ENCODE measurements at regions not wholly inside any gene's neighbourhood (a gene's known extent, or its start where the extent isn't known, plus 50 kb on each side); places are given as distances from the start of the nearest gene placed in this dataset.

- 2% methylated on average over 6 of the region's 6 CpGs for WGBS (ENCODE audit: insufficient coverage, insufficient replicate concordance, low lambda C conversion rate, missing lambda C conversion rate)
- Histone ChIP-seq H3K27me3 (replicated peaks in 1 of 2; ENCODE audit: control insufficient read depth in 2 of 2, insufficient read depth in 2 of 2, low read length in 1 of 2) (no peaks in the 10 kb centered on the region), H3K4me1 (ENCODE audit: control insufficient read depth, insufficient read depth, low read length) (no peaks in the 10 kb centered on the region), H2AFZ (ENCODE audit: control insufficient read depth, low read depth, low read length) (no peak overlapping the region), H3K9me3 (replicated peaks; ENCODE audit: control insufficient read depth, insufficient read depth, low read length) (no peaks in the 10 kb centered on the region), H3K9ac (ENCODE audit: control insufficient read depth, insufficient read depth, low read length) (no peak overlapping the region), H3K27ac (ENCODE audit: control insufficient read depth, insufficient read depth) (no peak overlapping the region), H3K36me3 (ENCODE audit: control insufficient read depth in 2 of 2, insufficient read depth in 2 of 2, low read length in 1 of 2) (no peaks in the 10 kb centered on the region), H3K79me2 (ENCODE audit: control insufficient read depth, insufficient read depth, low read length) (no peaks in the 10 kb centered on the region), H3K4me2 (ENCODE audit: control insufficient read depth, insufficient read depth) (no peak overlapping the region), H3K4me3 (no peak overlapping the region), H4K20me1 (ENCODE audit: control insufficient read depth, insufficient read depth) (no peaks in the 10 kb centered on the region)
- in situ Hi-C loops (cut with MboI) (no loop called here), intact Hi-C loops (cut with micrococcal nuclease; ENCODE audit: unreplicated experiment) (no loop called here)
- peak; percentile 37 for TF ChIP-seq RAD21 (IDR thresholded peaks at IDR 0.05; ENCODE audit: insufficient read depth, low read depth, low read length)
- TF ChIP-seq CTCF (IDR thresholded peaks at IDR 0.05 in 2 of 3, conservative IDR thresholded peaks at IDR 0.05 in 1 of 3; ENCODE audit: control insufficient read depth in 2 of 3, extremely low read depth in 1 of 3, insufficient read depth in 1 of 3, low read depth in 3 of 3, low read length in 3 of 3): peak; percentile 57 to 78 (median 59)
- no peak for TF ChIP-seq KDM1A (IDR thresholded peaks at IDR 0.05; ENCODE audit: borderline replicate concordance)
- no peak for TF ChIP-seq ASH2L (IDR thresholded peaks at IDR 0.05; ENCODE audit: borderline replicate concordance, low read depth)
- peak; percentile 34 to 47; a peak in 1 of 4 replicates for TF ChIP-seq SRF (IDR thresholded peaks at IDR 0.05; ENCODE audit: low read depth in 2 of 2, low read length in 2 of 2)
- TF ChIP-seq RELB (IDR thresholded peaks at IDR 0.05; ENCODE audit: low read depth): no peak
- SMC1A ChIA-PET (ENCODE audit: uncharacterized antibody, unreplicated experiment): interaction anchor here (0.9 to 1.3 kb wide), 2 partner anchors 9 to 27 kb away, joined by 3 read pairs; no protein-coding TSS in a partner anchor
- BruUV-seq (replicated peaks): no TSS peak
- peak; percentile 91 for ATAC-seq
- peak; percentile 8 for DNase-seq (ENCODE audit: low read depth, low spot score)
- peak; percentile 78 for FAIRE-seq
- RAD21 ChIA-PET (ENCODE audit: unreplicated experiment): interaction anchor here (1.0 kb wide), 1 partner anchor 20 kb away, joined by 3 read pairs; no protein-coding TSS in a partner anchor
- POLR2A ChIA-PET: no interaction called here
- CTCF ChIA-PET: interaction anchor here (0.9 to 3.3 kb wide), 8 partner anchors 8 to 77 kb away, joined by 3 to 17 read pairs (median 4); no protein-coding TSS in a partner anchor
Observed at GRCh38 chr14:21913759-21914158, 240.1 kb upstream of the OR4E1 start.
